ENCODE measurements at regions not wholly inside any gene's neighbourhood (a gene's known extent, or its start where the extent isn't known, plus 50 kb on each side); places are given as distances from the start of the nearest gene placed in this dataset.

DNA sequence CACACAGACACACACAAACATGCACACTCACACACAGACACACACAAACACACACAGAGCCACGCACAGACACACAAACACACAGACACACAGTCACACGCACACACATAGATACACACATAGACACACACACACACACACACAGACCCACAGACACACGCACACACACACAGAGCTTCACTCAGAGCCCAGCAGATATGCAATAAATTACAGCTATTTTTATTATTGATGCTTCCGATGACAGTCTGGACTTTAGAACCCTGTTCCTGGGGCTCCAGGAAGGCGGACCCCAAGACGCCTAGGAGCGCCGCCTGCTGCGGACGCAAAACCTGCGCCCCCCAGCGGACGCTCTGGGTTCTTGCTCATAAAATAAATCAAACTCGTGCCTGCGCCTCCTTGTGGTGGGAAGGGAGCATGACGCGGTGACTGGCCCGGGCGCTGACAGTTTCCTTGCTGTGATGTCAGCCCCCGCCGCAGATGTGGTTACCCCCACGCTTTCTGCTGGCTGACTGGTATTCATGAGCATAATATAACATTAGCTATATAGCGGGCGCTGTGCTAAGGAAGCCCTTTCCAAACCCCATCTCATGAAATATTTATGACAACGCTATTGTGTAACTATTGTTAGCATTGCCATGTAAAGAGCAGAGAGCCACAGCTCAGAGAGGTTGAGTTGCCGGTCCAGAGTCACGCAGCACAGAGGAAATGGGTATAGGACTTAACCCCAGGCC lies 64.4 kb upstream of the TM9SF2 start:
- Histone ChIP-seq H2AFZ (ENCODE audit: insufficient read depth, low read depth, low read length, poor library complexity, severe bottlenecking) (peak overlapping the region; percentile 69), H3K9ac (ENCODE audit: insufficient read depth, low read length, poor library complexity, severe bottlenecking) (no peak overlapping the region), H3K36me3 (replicated peaks in 1 of 2; ENCODE audit: control insufficient read depth in 1 of 2, insufficient read depth in 2 of 2, low read length in 2 of 2) (no peaks in the 10 kb centered on the region), H3K4me2 (replicated peaks; ENCODE audit: extremely low read depth, low read length, poor library complexity, severe bottlenecking) (peak overlapping the region; percentile 63), H4K20me1 (ENCODE audit: insufficient read depth, low read length) (no peaks in the 10 kb centered on the region), H3K4me3 (replicated peaks in 1 of 3; ENCODE audit: low read depth in 2 of 3, low read length in 3 of 3) (peak overlapping the region in 1 of 3 experiments; percentile 55), H3K79me2 (ENCODE audit: insufficient read depth, low read length) (no peaks in the 10 kb centered on the region), H3K27ac (ENCODE audit: low read depth in 1 of 2, low read length in 2 of 2) (peak overlapping the region in 1 of 2 donors; percentile 59), H3K4me1 (ENCODE audit: control insufficient read depth in 1 of 2, insufficient read depth in 2 of 2, low read length in 2 of 2) (peaks cover 36 to 37% of the 10 kb centered on the region in 2 donors), H3K9me3 (replicated peaks in 1 of 2; ENCODE audit: control insufficient read depth in 1 of 2, insufficient read depth in 1 of 2, low read length in 2 of 2) (no peaks in the 10 kb centered on the region), H3K27me3 (ENCODE audit: control insufficient read depth in 2 of 2, insufficient read depth in 2 of 2, low read length in 2 of 2) (peaks cover 0 to 12% of the 10 kb centered on the region in 2 donors)
- peak overlapping the region; percentile 70 to 85 for H3K4me3 Mint-ChIP-seq
- intact Hi-C loops (cut with micrococcal nuclease): loop anchor here (2.0 to 5.0 kb wide), 5 partner anchors 45 to 260 kb away; no protein-coding TSS in a partner anchor
- H3K9me3 Mint-ChIP-seq: no peaks in the 10 kb centered on the region
- 4% methylated on average over 8 of the region's 27 CpGs for WGBS (ENCODE audit: insufficient coverage)
- H3K4me1 Mint-ChIP-seq: peaks cover 37% of the 10 kb centered on the region
- peak; percentile 85 to 92 (median 88) for DNase-seq
- H3K27ac Mint-ChIP-seq: peak overlapping the region; percentile 5 to 85 (median 76)
- H3K27me3 Mint-ChIP-seq (ENCODE audit: low read depth in 3 of 3): peaks cover 15 to 17% (median 16%) of the 10 kb centered on the region in 3 donors
- peaks cover 0 to 3% of the 10 kb centered on the region in 2 donors for H3K36me3 Mint-ChIP-seq
- TF ChIP-seq, protein P1, sequence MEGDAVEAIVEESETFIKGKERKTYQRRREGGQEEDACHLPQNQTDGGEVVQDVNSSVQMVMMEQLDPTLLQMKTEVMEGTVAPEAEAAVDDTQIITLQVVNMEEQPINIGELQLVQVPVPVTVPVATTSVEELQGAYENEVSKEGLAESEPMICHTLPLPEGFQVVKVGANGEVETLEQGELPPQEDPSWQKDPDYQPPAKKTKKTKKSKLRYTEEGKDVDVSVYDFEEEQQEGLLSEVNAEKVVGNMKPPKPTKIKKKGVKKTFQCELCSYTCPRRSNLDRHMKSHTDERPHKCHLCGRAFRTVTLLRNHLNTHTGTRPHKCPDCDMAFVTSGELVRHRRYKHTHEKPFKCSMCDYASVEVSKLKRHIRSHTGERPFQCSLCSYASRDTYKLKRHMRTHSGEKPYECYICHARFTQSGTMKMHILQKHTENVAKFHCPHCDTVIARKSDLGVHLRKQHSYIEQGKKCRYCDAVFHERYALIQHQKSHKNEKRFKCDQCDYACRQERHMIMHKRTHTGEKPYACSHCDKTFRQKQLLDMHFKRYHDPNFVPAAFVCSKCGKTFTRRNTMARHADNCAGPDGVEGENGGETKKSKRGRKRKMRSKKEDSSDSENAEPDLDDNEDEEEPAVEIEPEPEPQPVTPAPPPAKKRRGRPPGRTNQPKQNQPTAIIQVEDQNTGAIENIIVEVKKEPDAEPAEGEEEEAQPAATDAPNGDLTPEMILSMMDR (IDR thresholded peaks at IDR 0.05): peak; percentile 100

DNA sequence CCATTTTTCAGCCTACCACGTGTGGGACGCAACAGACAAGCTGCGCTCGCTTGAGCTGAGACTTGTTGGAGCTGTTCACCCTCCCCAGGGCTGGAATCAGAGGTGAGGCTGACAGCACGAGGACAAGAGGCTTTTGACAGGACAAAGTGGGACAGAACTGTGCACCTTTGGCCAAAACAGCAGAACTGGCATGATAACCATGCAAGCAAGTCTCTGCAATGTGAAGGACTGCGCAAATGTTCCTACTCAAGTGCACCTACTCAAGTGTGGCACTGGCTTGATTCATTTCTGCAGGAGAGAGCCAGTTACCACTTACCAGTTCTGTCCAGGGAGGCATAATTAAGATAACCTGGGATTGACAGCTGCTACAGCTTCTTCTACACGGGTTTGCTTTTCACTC lies 62.2 kb upstream of the TM9SF2 start:
- Histone ChIP-seq H3K27me3 (ENCODE audit: control insufficient read depth in 2 of 2, insufficient read depth in 2 of 2, low read length in 2 of 2) (peaks cover 0 to 12% of the 10 kb centered on the region in 2 donors), H3K79me2 (ENCODE audit: insufficient read depth, low read length) (no peaks in the 10 kb centered on the region), H3K4me1 (ENCODE audit: control insufficient read depth in 1 of 2, insufficient read depth in 2 of 2, low read length in 2 of 2) (peaks cover 15% of the 10 kb centered on the region in 2 donors), H2AFZ (ENCODE audit: insufficient read depth, low read depth, low read length, poor library complexity, severe bottlenecking) (no peak overlapping the region), H3K4me2 (replicated peaks; ENCODE audit: extremely low read depth, low read length, poor library complexity, severe bottlenecking) (no peak overlapping the region), H3K4me3 (replicated peaks in 1 of 3; ENCODE audit: low read depth in 2 of 3, low read length in 3 of 3) (no peak overlapping the region), H3K9me3 (replicated peaks in 1 of 2; ENCODE audit: control insufficient read depth in 1 of 2, insufficient read depth in 1 of 2, low read length in 2 of 2) (no peaks in the 10 kb centered on the region), H3K27ac (ENCODE audit: low read depth in 1 of 2, low read length in 2 of 2) (no peak overlapping the region), H3K9ac (ENCODE audit: insufficient read depth, low read length, poor library complexity, severe bottlenecking) (no peak overlapping the region), H4K20me1 (ENCODE audit: insufficient read depth, low read length) (no peaks in the 10 kb centered on the region), H3K36me3 (replicated peaks in 1 of 2; ENCODE audit: control insufficient read depth in 1 of 2, insufficient read depth in 2 of 2, low read length in 2 of 2) (no peaks in the 10 kb centered on the region)
- Mint-ChIP-seq H3K4me1 (peaks cover 15% of the 10 kb centered on the region), H3K27me3 (ENCODE audit: low read depth in 3 of 3) (peaks cover 15 to 17% (median 15%) of the 10 kb centered on the region in 3 donors), H3K27ac (no peak overlapping the region), H3K9me3 (no peaks in the 10 kb centered on the region), H3K36me3 (peaks cover 0 to 3% of the 10 kb centered on the region in 2 donors), H3K4me3 (no peak overlapping the region)
- DNase-seq: no peak
- 91% methylated on average over 7 of the region's 7 CpGs for WGBS (ENCODE audit: insufficient coverage)
- TF ChIP-seq, protein P1 (IDR thresholded peaks at IDR 0.05): no peak
- intact Hi-C loops (cut with micrococcal nuclease): loop anchor here (5.0 kb wide), 4 partner anchors 47 to 262 kb away; no protein-coding TSS in a partner anchor

Data from CD14-positive monocyte (primary cell).